GM23338 (cell line): ENCODE measurements at regions not wholly inside any gene's neighbourhood (a gene's known extent, or its start where the extent isn't known, plus 50 kb on each side); places are given as distances from the start of the nearest gene placed in this dataset.

Source experiments
- ATAC-seq: fragments of 200-7000 bp; cut with Tn5 transposase; 3 replicates; pipeline ENCODE4 v1.9.1; 2020
- DNase-seq: peaks from one replicate; pipeline ENCODE4 v3.0.0-alpha.2; 2015; ENCODE audit warnings: low spot score
- H2AFZ ChIP-seq: fragments of 200-600 bp; sonication (generic); 2 replicates; pipeline ENCODE4 v1.8.0; 2016; ENCODE audit warnings: antibody characterized with exemption, mild to moderate bottlenecking, moderate library complexity
- H3F3A ChIP-seq: fragments of 200-600 bp; sonication (generic); replicated peaks from 2 replicates; pipeline ENCODE4 v1.8.0; 2017; ENCODE audit warnings: antibody characterized with exemption, mixed run types, low read depth
- H3K27ac ChIP-seq: fragments of 200-600 bp; sonication (generic); 2 replicates; pipeline ENCODE4 v1.6.1; 2016; ENCODE audit warnings: low read depth
- H3K27me3 ChIP-seq: fragments of 200-600 bp; sonication (generic); 2 replicates; pipeline ENCODE4 v1.8.0; 2016; ENCODE audit warnings: mild to moderate bottlenecking, mixed run types, moderate library complexity; ENCODE audit not compliant: insufficient read depth
- H3K36me3 ChIP-seq: fragments of 200-600 bp; sonication (generic); 2 replicates; pipeline ENCODE4 v1.8.0; 2016; ENCODE audit warnings: mild to moderate bottlenecking; ENCODE audit not compliant: insufficient read depth
- H3K4me1 ChIP-seq: fragments of 200-600 bp; sonication (generic); 2 replicates; pipeline ENCODE4 v1.8.0; 2016; ENCODE audit warnings: mild to moderate bottlenecking, moderate library complexity; ENCODE audit not compliant: insufficient read depth
- H3K4me2 ChIP-seq: fragments of 200-600 bp; sonication (generic); 2 replicates; pipeline ENCODE4 v1.7.1; 2017; ENCODE audit warnings: mixed run types
- H3K4me3 ChIP-seq: fragments of 200-600 bp; sonication (generic); 2 replicates; pipeline ENCODE4 v1.6.1; 2016; ENCODE audit warnings: mixed run types
- H3K79me2 ChIP-seq: fragments of 200-600 bp; sonication (generic); replicated peaks from 2 replicates; pipeline ENCODE4 v1.8.0; 2017; ENCODE audit warnings: mild to moderate bottlenecking; ENCODE audit not compliant: insufficient read depth
- H3K9me2 ChIP-seq: fragments of 200-600 bp; sonication (generic); 2 replicates; pipeline ENCODE4 v1.8.0; 2017; ENCODE audit not compliant: insufficient read depth
- H4K20me1 ChIP-seq: fragments of 200-600 bp; sonication (generic); replicated peaks from 2 replicates; pipeline ENCODE4 v1.8.0; 2017; ENCODE audit warnings: mild to moderate bottlenecking; ENCODE audit not compliant: insufficient read depth
- H3K27ac Mint-ChIP-seq: 2 replicates; pipeline ENCODE4 v1.8.0; 2020; ENCODE audit warnings: inconsistent platforms, mild to moderate bottlenecking, moderate library complexity, mixed read lengths
- H3K27me3 Mint-ChIP-seq: 3 replicates; pipeline ENCODE4 v1.8.0; 2022; ENCODE audit warnings: low read depth, mild to moderate bottlenecking, moderate library complexity, mixed read lengths, inconsistent platforms; ENCODE audit not compliant: insufficient read depth, poor library complexity
- H3K36me3 Mint-ChIP-seq: 3 replicates; pipeline ENCODE4 v1.8.0; 2021; ENCODE audit warnings: low read depth, mild to moderate bottlenecking, inconsistent platforms, moderate library complexity, mixed read lengths
- H3K4me1 Mint-ChIP-seq: 3 replicates; pipeline ENCODE4 v1.8.0; 2020; ENCODE audit warnings: mild to moderate bottlenecking, inconsistent platforms, mixed read lengths
- H3K4me3 Mint-ChIP-seq: 3 replicates; pipeline ENCODE4 v1.8.0; 2021; ENCODE audit warnings: moderate library complexity, mild to moderate bottlenecking, inconsistent platforms, mixed read lengths
- H3K9me3 Mint-ChIP-seq: 3 replicates; pipeline ENCODE4 v1.8.0; 2020; ENCODE audit warnings: moderate library complexity, mild to moderate bottlenecking, inconsistent platforms, mixed read lengths
- CREB1 ChIP-seq: fragments of 250-450 bp; sonication (Bioruptor Pico); IDR thresholded peaks from 2 replicates; pipeline ENCODE4 v1.5.0; 2020; ENCODE audit warnings: low read depth, mild to moderate bottlenecking, moderate library complexity
- CTCF ChIP-seq, 2 experiments: fragments of 200-600 bp in 1 of 2; sonication (generic) in 1 of 2; conservative IDR thresholded peaks; 2 replicates each; pipeline versions ENCODE4 v1.5.1 to v1.6.1; 2016 to 2017; ENCODE audit warnings: antibody characterized with exemption in 2 of 2, low read depth in 2 of 2, mild to moderate bottlenecking in 2 of 2, moderate library complexity in 1 of 2
- ETS1 ChIP-seq: IDR thresholded peaks from 2 replicates; pipeline ENCODE4 v1.6.1; 2016; ENCODE audit warnings: antibody characterized with exemption
- EZH2 ChIP-seq: fragments of 200-600 bp; sonication (generic); IDR thresholded peaks from one replicate; pipeline ENCODE4 v1.8.0; 2017; ENCODE audit warnings: antibody characterized with exemption, mild to moderate bottlenecking, low read depth; ENCODE audit not compliant: unreplicated experiment
- EZH2phosphoT487 ChIP-seq: fragments of 200-600 bp; sonication (generic); IDR thresholded peaks from one replicate; pipeline ENCODE4 v1.8.1; 2018; ENCODE audit warnings: antibody characterized with exemption; ENCODE audit not compliant: unreplicated experiment
- JUNB ChIP-seq: IDR thresholded peaks from one replicate; pipeline ENCODE4 v1.6.1; 2016; ENCODE audit warnings: antibody characterized with exemption; ENCODE audit not compliant: unreplicated experiment
- NANOG ChIP-seq: IDR thresholded peaks from 2 replicates; pipeline ENCODE4 v1.6.1; 2016; ENCODE audit warnings: antibody characterized with exemption, borderline replicate concordance
- POLR2AphosphoS5 ChIP-seq: IDR thresholded peaks from 2 replicates; pipeline ENCODE4 v1.6.1; 2016; ENCODE audit warnings: antibody characterized with exemption, low read depth
- REST ChIP-seq: IDR thresholded peaks from one replicate; pipeline ENCODE4 v1.6.1; 2018; ENCODE audit warnings: antibody characterized with exemption; ENCODE audit not compliant: unreplicated experiment
- STAT1 ChIP-seq: IDR thresholded peaks from one replicate; pipeline ENCODE4 v1.6.1; 2016; ENCODE audit warnings: antibody characterized with exemption; ENCODE audit not compliant: unreplicated experiment
- ZNF114 ChIP-seq: fragments of 250-450 bp; sonication (Bioruptor Pico); IDR thresholded peaks from 2 replicates; pipeline ENCODE4 v1.5.0; 2020; ENCODE audit warnings: mild to moderate bottlenecking, moderate library complexity
- ZNF331 ChIP-seq: fragments of 250-450 bp; sonication (Bioruptor Pico); IDR thresholded peaks from 2 replicates; pipeline ENCODE4 v1.5.0; 2020; ENCODE audit warnings: low read depth, mild to moderate bottlenecking, moderate library complexity
- ZNF462 ChIP-seq: fragments of 250-450 bp; sonication (Bioruptor Pico); IDR thresholded peaks from 2 replicates; pipeline ENCODE4 v1.5.0; 2020; ENCODE audit warnings: mild to moderate bottlenecking, moderate library complexity

GRCh38 chr18:24922491-24922890 is 429.5 kb downstream of the ZNF521 start:
- Histone ChIP-seq H3K4me2 (no peak overlapping the region), H3F3A (no peaks in the 10 kb centered on the region), H3K27me3 (no peaks in the 10 kb centered on the region), H3K27ac (no peak overlapping the region), H3K36me3 (no peaks in the 10 kb centered on the region; the same call in 1 of the 2 replicates), H3K79me2 (no peaks in the 10 kb centered on the region), H4K20me1 (no peaks in the 10 kb centered on the region), H2AFZ (no peak overlapping the region), H3K4me1 (peaks cover 10% of the 10 kb centered on the region), H3K4me3 (no peak overlapping the region), H3K9me2 (no peaks in the 10 kb centered on the region)
- peaks cover 2% of the 10 kb centered on the region for H3K27me3 Mint-ChIP-seq
- ATAC-seq (no peak), DNase-seq (no peak)
- no peak for TF ChIP-seq JUNB
- no peak for TF ChIP-seq STAT1
- no peak for TF ChIP-seq CTCF (conservative IDR thresholded peaks at IDR 0.05; ENCODE audit: low read depth in 2 of 2)
- TF ChIP-seq POLR2AphosphoS5 = no peak
- TF ChIP-seq ETS1 = no peak
- TF ChIP-seq ZNF331 (CRISPR knock-in tag) = no peak
- no peak for TF ChIP-seq CREB1 (CRISPR knock-in tag)
- no peak for TF ChIP-seq EZH2phosphoT487
- no peak for TF ChIP-seq ZNF462
- no peak for TF ChIP-seq NANOG
- TF ChIP-seq ZNF114 (CRISPR knock-in tag) = no peak
- no peak for TF ChIP-seq REST
- TF ChIP-seq EZH2 = no peak
- no peak overlapping the region for H3K4me3 Mint-ChIP-seq
- H3K27ac Mint-ChIP-seq = no peak overlapping the region
- no peaks in the 10 kb centered on the region for H3K36me3 Mint-ChIP-seq
- peaks cover 15% of the 10 kb centered on the region; the same call in 2 of the 3 replicates for H3K4me1 Mint-ChIP-seq
- H3K9me3 Mint-ChIP-seq = no peaks in the 10 kb centered on the region
